IgD-negative memory B cell (primary cell): ENCODE measurements at regions not wholly inside any gene's neighbourhood (a gene's known extent, or its start where the extent isn't known, plus 50 kb on each side); places are given as distances from the start of the nearest gene placed in this dataset.
"Not testable (repeated sequence)": the region's sequence is repeated elsewhere in the genome, so short reads cannot be mapped to it uniquely, and the experiment has no call there.

Experiments
- H3K27ac Mint-ChIP-seq, 3 donors: one replicate each; pipeline ENCODE4 v1.8.0; 2020 to 2022; ENCODE audit warnings: mild to moderate bottlenecking in 3 of 3, mixed read lengths in 3 of 3, moderate library complexity in 1 of 3
- H3K27me3 Mint-ChIP-seq: one replicate; pipeline ENCODE4 v1.8.0; 2021; ENCODE audit warnings: mixed read lengths
- H3K36me3 Mint-ChIP-seq: one replicate; pipeline ENCODE4 v1.8.0; 2020; ENCODE audit warnings: mild to moderate bottlenecking, mixed read lengths
- H3K4me1 Mint-ChIP-seq, 3 donors: one replicate each; pipeline ENCODE4 v1.8.0; 2020 to 2022; ENCODE audit warnings: mixed read lengths in 3 of 3, mild to moderate bottlenecking in 1 of 3
- H3K4me3 Mint-ChIP-seq, 4 donors: one replicate each; pipeline ENCODE4 v1.8.0; 2020 to 2022; ENCODE audit warnings: mild to moderate bottlenecking in 4 of 4, mixed read lengths in 4 of 4, moderate library complexity in 3 of 4
- H3K9me3 Mint-ChIP-seq, 3 donors: one replicate each; pipeline ENCODE4 v1.8.0; 2020 to 2021; ENCODE audit warnings: mixed read lengths in 3 of 3, mild to moderate bottlenecking in 1 of 3

DNA sequence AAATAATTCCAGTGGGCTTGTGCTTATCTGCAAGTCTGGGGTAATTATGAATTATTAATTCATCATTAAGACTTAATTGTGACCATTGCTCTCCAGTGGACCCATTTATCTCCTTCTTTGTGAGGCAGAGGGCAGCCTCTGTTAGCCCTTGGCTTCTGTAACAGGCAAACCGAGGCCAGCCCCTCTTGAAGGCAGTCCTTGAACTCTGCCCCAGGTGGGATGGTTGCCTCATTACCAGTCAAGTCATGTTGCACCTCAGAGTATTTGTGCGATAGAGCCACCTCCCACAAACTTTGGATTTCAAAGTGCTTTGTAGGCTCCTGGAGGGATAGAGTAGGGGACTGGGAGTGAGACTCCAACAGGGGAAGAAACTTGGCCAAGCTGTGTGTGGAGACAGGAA, 468.0 kb upstream of the ZNG1F start:
- H3K4me1 Mint-ChIP-seq, H3K36me3 Mint-ChIP-seq, H3K27ac Mint-ChIP-seq, H3K4me3 Mint-ChIP-seq, H3K9me3 Mint-ChIP-seq: not testable (repeated sequence)
- peaks cover 14% of the 10 kb centered on the region for H3K27me3 Mint-ChIP-seq

DNA sequence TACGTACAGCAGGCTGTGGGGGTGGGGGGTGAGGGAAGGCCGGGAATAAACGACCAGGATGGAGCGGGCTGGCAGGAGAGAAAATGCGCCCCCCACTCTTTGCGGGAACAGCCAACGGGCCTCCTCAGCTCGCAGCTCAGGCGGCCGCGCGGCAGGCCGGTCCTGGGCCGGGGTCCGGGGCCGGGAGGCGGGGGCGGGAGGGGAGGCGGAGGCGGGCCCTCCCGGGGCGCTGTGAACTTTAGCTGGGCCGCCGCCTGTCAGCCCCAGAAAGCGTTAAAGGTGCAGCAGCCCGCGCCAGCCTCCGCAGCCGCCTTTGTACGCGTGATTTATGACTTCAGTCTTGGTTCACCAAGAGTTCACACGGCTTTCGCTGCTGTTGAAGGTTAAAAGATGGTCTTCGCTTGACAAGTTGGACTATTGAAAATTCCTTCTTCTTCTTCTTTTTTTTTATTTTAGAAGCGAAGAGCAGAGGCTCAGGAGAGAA, 466.0 kb upstream of the ZNG1F start:
- not testable (repeated sequence) for H3K9me3 Mint-ChIP-seq, H3K27ac Mint-ChIP-seq, H3K4me1 Mint-ChIP-seq, H3K4me3 Mint-ChIP-seq, H3K36me3 Mint-ChIP-seq
- H3K27me3 Mint-ChIP-seq, result peaks cover 14% of the 10 kb centered on the region

DNA sequence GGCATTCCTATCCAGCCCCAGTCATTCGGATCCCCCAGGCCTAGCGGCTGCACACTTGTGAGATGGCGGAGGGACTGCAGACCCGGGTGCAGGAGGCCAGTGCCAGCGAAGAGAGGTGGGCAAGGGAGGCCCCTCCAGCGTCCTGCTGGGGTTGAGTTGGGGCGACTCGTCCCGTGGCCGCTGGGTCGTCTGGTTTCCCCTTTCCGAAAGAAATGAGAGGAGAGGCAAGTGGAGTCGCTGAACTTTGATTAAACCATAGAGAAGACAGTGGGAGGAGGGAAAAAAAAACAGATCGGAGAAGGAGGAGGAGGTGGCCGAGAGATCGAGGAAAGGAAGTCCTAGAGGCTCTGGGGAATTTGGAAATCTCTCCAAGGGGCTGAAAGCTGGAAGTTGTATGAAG, 465.2 kb upstream of the ZNG1F start:
- peaks cover 14% of the 10 kb centered on the region for H3K27me3 Mint-ChIP-seq
- H3K4me3 Mint-ChIP-seq, H3K9me3 Mint-ChIP-seq, H3K4me1 Mint-ChIP-seq, H3K36me3 Mint-ChIP-seq, H3K27ac Mint-ChIP-seq: not testable (repeated sequence)

DNA sequence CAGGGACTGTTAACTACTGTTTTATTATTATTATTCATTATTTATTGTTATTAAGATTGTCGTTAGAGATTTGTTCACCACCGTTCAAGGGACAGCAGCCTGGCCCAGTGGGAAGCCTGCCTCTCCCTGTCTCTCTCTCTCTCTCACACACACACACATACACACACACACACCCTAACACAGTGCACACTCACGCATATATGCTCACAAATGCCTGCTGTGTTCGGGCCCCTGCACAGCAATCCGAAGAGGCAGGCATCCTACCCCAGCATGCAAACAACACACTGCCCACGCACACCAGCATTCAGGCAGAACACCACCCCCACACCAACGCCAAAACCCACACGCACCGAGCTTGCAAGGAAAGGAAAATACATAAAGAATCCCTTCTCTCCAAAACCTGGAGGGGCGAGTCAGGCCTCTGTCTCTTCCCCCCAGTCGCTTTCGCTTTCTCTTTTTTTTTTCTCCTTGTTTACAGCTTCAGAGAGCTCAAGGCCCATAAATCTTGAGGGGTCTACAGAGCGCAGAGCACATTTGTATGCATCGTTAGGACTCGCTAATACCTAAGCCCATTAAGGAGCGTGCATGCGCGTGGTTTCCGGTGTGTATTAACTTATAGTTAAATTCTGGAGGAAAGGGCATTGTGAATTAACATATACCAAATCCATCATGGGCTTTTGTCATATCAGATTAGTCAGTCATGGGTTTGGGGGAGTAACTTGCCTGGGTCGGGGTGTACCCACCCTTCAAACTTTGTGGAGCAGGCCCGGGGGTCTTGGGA, 464.6 kb upstream of the ZNG1F start:
- not testable (repeated sequence) for H3K36me3 Mint-ChIP-seq, H3K9me3 Mint-ChIP-seq, H3K27ac Mint-ChIP-seq, H3K4me1 Mint-ChIP-seq
- Mint-ChIP-seq H3K27me3 (peaks cover 11% of the 10 kb centered on the region), H3K4me3 (peak overlapping the region in 3 of 4 donors; percentile 25 to 83 (median 58))

DNA sequence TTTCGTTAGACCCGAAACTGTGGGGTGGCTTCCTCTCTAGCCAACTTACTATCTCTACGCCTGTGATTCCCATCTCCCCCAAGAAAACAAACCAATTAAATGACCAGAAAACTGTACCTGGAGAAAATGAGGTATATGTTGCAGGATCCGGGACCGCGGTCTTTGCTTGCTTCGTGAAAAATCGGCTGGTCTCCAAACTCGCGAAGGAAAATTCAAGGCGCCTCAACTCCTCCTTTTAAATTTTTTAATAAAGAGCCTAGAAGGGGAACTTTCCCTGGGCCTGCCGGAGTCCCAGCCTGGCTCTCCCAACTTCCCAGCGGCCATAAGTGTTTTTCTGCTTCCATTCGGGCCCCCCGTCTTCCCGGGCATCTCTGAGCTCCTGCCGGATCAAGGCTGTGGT, 463.7 kb upstream of the ZNG1F start:
- not testable (repeated sequence) for H3K27ac Mint-ChIP-seq, H3K4me1 Mint-ChIP-seq, H3K4me3 Mint-ChIP-seq, H3K36me3 Mint-ChIP-seq, H3K9me3 Mint-ChIP-seq
- peaks cover 11% of the 10 kb centered on the region for H3K27me3 Mint-ChIP-seq

- H3K4me3 Mint-ChIP-seq, H3K4me1 Mint-ChIP-seq, H3K36me3 Mint-ChIP-seq, H3K27ac Mint-ChIP-seq, H3K9me3 Mint-ChIP-seq: not testable (repeated sequence)
- peaks cover 11% of the 10 kb centered on the region for H3K27me3 Mint-ChIP-seq
Observed at GRCh38 chr9:41652100-41652713, 463.1 kb upstream of the ZNG1F start.

GRCh38 chr9:41650086-41650485, 461.0 kb upstream of the ZNG1F start:
- H3K4me3 Mint-ChIP-seq, H3K9me3 Mint-ChIP-seq, H3K4me1 Mint-ChIP-seq, H3K36me3 Mint-ChIP-seq, H3K27me3 Mint-ChIP-seq, H3K27ac Mint-ChIP-seq: not testable (repeated sequence)

DNA sequence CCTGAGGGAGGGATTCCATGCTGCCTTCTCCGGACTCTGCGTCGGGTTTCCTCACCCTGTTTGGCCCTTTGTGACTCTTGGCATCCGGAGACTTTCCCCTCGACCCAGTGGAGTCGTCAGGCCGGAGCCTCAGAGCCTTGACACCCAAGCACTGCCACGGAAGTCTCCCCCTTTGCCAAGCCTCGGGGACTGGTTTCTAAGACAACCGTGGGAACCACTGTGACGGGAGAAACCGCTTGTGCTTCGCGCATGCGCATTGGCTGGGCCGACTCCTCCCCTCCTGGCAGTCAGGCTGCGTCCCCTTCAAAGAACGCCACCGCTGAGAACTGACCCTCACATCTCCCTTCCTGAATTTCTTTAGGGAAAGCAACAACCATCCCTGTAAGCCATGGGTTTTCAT, 459.4 kb upstream of the ZNG1F start:
- not testable (repeated sequence) for H3K4me3 Mint-ChIP-seq, H3K4me1 Mint-ChIP-seq, H3K9me3 Mint-ChIP-seq, H3K27ac Mint-ChIP-seq, H3K36me3 Mint-ChIP-seq, H3K27me3 Mint-ChIP-seq

GRCh38 chr9:41646246-41646645, 457.1 kb upstream of the ZNG1F start:
- H3K27ac Mint-ChIP-seq, H3K36me3 Mint-ChIP-seq, H3K4me1 Mint-ChIP-seq: not testable (repeated sequence)

DNA sequence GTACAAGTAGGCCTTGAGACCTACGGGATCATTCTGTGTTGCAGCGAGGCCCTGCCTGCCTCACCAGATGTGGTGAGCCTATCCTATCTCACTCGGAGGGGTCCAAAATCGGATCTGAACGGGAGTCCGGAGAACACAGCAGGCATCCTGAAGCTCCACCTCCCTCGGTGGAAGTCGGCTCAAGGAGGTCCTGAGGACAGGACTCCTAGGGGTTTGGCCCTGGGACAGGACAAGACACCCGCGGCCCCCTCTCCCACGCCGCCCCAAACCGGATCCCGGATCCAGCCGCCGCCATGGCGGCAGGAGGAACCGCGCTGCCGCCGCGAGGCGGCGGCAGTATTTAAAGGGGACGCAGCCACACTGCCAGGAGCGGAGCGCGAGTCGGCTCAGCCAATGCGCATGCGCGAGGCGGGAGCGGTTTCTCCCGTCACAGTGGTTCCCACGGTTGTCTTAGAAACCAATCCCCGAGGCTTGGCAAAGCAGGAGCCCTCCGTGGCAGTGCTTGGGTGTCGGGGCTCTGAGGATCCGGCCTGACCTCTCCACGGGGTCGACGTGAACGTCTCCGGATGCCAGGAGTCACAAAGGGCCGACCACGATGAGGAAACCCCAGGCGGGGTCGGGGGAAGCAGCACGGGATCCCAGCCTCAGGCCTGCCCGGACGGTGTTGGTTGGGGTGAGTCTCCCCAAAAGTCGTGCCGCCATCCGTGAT, 454.6 kb upstream of the ZNG1F start:
- peak overlapping the region in 3 of 4 donors; percentile 38 to 84 (median 71) for H3K4me3 Mint-ChIP-seq
- H3K27me3 Mint-ChIP-seq, H3K36me3 Mint-ChIP-seq, H3K4me1 Mint-ChIP-seq, H3K27ac Mint-ChIP-seq, H3K9me3 Mint-ChIP-seq: not testable (repeated sequence)

More at GRCh38 chr9:41646246-41646645, 457.1 kb upstream of the ZNG1F start:
- H3K9me3 Mint-ChIP-seq, H3K4me3 Mint-ChIP-seq, H3K27me3 Mint-ChIP-seq: not testable (repeated sequence)

- H3K4me3 Mint-ChIP-seq, H3K36me3 Mint-ChIP-seq, H3K27me3 Mint-ChIP-seq, H3K9me3 Mint-ChIP-seq, H3K4me1 Mint-ChIP-seq, H3K27ac Mint-ChIP-seq: not testable (repeated sequence)
Observed at GRCh38 chr9:41633726-41634125, 444.6 kb upstream of the ZNG1F start.

GRCh38 chr9:41623666-41624065, 434.5 kb upstream of the ZNG1F start:
- not testable (repeated sequence) for H3K4me3 Mint-ChIP-seq, H3K36me3 Mint-ChIP-seq

DNA sequence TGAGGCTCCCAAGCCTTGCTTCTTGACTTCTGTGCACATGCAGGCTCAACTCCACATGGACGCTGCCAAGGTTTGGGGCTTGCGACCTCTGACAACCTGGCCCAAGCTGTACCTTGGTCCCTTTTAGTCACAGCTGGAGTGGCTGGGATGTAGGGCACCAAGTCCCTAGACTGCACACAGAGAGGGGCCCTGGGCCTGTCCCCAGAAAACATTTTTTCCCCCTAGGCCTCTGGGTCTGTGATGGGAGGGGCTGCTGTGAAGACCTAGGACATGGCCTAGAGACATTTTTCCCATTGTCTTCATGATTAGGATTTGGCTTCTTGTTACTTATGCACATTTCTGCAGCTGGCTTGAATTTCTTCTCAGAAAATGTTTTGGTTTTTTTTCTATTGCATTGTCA, 430.1 kb upstream of the ZNG1F start:
- H3K4me1 Mint-ChIP-seq, H3K27me3 Mint-ChIP-seq, H3K36me3 Mint-ChIP-seq, H3K9me3 Mint-ChIP-seq, H3K27ac Mint-ChIP-seq, H3K4me3 Mint-ChIP-seq: not testable (repeated sequence)

More at GRCh38 chr9:41623666-41624065, 434.5 kb upstream of the ZNG1F start:
- not testable (repeated sequence) for H3K4me1 Mint-ChIP-seq, H3K27me3 Mint-ChIP-seq, H3K27ac Mint-ChIP-seq, H3K9me3 Mint-ChIP-seq

DNA sequence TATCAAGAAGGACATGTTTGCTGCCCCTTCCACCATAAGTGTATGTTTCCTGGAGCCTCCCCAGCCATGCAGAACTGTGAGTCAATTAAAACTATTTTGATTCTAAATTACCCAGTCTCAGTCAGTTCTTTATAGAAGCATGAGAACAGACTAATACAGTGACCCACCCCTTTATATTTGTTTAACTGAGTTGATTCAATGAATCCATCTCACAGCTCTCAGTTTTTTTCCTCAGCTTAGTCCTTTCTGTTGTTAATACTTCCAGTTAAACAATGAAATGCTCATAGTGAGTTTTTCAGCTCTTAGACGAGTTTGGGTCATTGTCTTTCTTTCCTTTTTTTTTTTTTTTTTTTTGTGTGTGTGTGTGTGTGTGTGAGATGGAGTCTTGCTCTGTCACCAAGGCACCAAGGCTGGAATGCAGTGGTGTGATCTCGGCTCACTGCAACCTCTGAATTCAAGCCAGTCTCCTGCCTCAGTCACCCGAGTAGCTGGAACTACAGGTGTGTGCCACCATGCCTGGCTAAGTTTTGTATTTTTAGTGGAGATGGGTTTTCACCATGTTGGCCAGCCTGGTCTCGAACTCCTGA, 417.9 kb upstream of the ZNG1F start:
- not testable (repeated sequence) for H3K9me3 Mint-ChIP-seq, H3K36me3 Mint-ChIP-seq, H3K27me3 Mint-ChIP-seq, H3K4me1 Mint-ChIP-seq, H3K27ac Mint-ChIP-seq, H3K4me3 Mint-ChIP-seq

- H3K9me3 Mint-ChIP-seq, H3K36me3 Mint-ChIP-seq, H3K27me3 Mint-ChIP-seq, H3K4me3 Mint-ChIP-seq, H3K4me1 Mint-ChIP-seq, H3K27ac Mint-ChIP-seq: not testable (repeated sequence)
Observed at GRCh38 chr9:41565572-41565971, 376.5 kb upstream of the ZNG1F start.
